ENCODE measurements at regions not wholly inside any gene's neighbourhood (a gene's known extent, or its start where the extent isn't known, plus 50 kb on each side); places are given as distances from the start of the nearest gene placed in this dataset.

DNA sequence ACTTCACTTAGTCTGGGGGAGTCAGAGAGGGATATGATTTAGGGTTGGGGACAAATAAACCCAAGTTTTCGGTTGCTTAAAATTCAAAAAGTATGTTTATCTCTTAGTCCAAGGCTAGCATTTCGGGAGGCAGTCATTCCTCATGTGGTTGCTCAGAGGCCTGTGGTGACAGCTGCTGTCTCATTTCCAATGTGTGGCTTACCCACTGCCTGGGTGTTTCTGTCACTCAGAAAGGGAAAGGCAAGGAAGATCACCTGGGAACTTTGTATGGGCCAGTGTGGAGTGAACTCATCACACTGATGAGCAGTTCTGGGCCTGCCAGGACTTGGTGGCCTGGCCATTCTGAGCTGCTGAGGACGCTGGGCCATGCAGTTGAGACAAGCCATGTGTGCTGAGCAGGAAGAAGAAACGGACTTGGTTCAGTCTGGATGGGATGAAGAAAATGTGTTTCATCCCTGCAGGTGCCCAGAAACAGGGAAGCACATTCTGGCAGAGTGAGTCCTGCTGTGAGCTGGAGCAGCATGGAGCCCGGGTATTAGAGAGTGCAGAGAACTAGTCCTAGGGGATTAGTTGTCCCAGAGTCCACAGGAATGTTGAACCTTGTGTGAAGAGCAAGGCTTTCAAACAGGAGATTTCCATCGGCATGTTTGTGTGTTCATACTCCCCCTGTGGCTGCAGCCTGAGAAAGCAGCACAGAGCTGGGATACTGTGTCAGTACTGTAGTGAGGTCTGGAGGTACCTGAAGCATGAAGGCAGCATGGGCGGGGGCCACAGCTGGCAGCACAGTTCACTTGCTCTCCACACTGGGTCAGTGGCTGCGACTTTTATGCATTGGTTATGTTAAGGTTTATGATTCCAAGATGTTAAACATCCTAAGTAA, 211.1 kb upstream of the IGFBP3 start:
- intact Hi-C loops (cut with DNase I), result no loop called here
- no peaks in the 10 kb centered on the region for H3K4me1 ChIP-seq
- no peaks in the 10 kb centered on the region for H3K36me3 ChIP-seq
- no peaks in the 10 kb centered on the region for H3K9me3 ChIP-seq
- H3K27ac ChIP-seq, result no peak overlapping the region
- no peak for TF ChIP-seq POLR2A (IDR thresholded peaks at IDR 0.05)
- TF ChIP-seq, protein P1, sequence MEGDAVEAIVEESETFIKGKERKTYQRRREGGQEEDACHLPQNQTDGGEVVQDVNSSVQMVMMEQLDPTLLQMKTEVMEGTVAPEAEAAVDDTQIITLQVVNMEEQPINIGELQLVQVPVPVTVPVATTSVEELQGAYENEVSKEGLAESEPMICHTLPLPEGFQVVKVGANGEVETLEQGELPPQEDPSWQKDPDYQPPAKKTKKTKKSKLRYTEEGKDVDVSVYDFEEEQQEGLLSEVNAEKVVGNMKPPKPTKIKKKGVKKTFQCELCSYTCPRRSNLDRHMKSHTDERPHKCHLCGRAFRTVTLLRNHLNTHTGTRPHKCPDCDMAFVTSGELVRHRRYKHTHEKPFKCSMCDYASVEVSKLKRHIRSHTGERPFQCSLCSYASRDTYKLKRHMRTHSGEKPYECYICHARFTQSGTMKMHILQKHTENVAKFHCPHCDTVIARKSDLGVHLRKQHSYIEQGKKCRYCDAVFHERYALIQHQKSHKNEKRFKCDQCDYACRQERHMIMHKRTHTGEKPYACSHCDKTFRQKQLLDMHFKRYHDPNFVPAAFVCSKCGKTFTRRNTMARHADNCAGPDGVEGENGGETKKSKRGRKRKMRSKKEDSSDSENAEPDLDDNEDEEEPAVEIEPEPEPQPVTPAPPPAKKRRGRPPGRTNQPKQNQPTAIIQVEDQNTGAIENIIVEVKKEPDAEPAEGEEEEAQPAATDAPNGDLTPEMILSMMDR (IDR thresholded peaks at IDR 0.05), result peak in 3 of 6 experiments; percentile 33 to 54 (median 38)
- 56 to 60% methylated on average over 7 to 8 of the region's 8 CpGs for WGBS, 2 donors
- no peak overlapping the region for H3K4me3 ChIP-seq (replicated peaks in 1 of 3)
- H3K27me3 ChIP-seq, result no peaks in the 10 kb centered on the region
- peak; percentile 47 to 61 for DNase-seq

DNA sequence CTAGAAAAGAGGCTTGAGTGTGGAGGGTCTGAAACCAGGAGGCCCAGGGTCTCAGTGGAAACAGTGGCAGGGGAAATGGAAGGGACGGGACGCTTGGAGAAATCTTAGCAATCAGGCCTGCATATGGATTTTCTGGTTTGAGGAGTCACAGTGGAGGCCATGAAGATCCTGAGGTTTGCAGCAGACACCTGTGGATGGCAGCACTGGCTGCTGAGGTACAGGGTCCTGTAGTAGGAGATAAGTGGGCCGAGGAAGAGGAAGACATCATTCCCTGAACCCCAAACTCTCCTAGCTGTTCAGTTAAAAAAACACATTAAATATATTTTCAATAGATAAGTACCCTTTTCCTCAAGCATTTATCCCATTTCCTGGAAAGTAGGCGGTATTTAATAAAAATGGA, 208.8 kb upstream of the IGFBP3 start:
- intact Hi-C loops (cut with DNase I), result no loop called here
- 85 to 92% methylated on average over 4 of the region's 4 CpGs for WGBS, 2 donors
- TF ChIP-seq POLR2A (IDR thresholded peaks at IDR 0.05), result no peak
- TF ChIP-seq, protein P1 (IDR thresholded peaks at IDR 0.05), result peak in 1 of 6 experiments; percentile 45
- DNase-seq, result no peak
- no peaks in the 10 kb centered on the region for H3K4me1 ChIP-seq
- H3K4me3 ChIP-seq (replicated peaks in 1 of 3), result no peak overlapping the region
- no peak overlapping the region for H3K27ac ChIP-seq
- H3K9me3 ChIP-seq, result no peaks in the 10 kb centered on the region
- no peaks in the 10 kb centered on the region for H3K36me3 ChIP-seq
- no peaks in the 10 kb centered on the region for H3K27me3 ChIP-seq

DNA sequence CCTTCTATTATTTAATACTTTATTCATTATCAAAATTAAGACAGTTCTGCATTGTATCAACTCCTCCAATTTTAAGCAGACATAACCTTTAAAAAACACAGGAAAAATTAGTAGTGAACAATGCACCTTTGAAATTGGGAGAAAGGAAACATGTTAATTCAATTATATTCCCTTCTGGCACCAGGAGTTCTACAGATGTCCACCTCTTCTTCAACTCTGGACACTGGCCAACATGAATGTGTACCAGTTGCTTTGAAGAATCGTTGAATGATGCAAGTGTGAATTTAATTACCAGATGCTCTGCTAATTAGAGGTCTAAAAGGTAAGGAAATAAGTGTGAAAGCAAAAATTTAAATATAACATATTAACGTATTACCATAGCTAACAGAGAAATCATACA, 206.7 kb upstream of the IGFBP3 start:
- no peak overlapping the region for H3K4me3 ChIP-seq (replicated peaks in 1 of 3)
- intact Hi-C loops (cut with DNase I), result no loop called here
- no peak for DNase-seq
- H3K4me1 ChIP-seq, result no peaks in the 10 kb centered on the region
- no peak overlapping the region for H3K27ac ChIP-seq
- WGBS, 2 donors, result 73 to 74% methylated on average over 2 of the region's 2 CpGs
- H3K9me3 ChIP-seq, result no peaks in the 10 kb centered on the region
- TF ChIP-seq, protein P1 (IDR thresholded peaks at IDR 0.05), result no peak
- no peak for TF ChIP-seq POLR2A (IDR thresholded peaks at IDR 0.05)
- no peaks in the 10 kb centered on the region for H3K27me3 ChIP-seq
- H3K36me3 ChIP-seq, result no peaks in the 10 kb centered on the region

DNA sequence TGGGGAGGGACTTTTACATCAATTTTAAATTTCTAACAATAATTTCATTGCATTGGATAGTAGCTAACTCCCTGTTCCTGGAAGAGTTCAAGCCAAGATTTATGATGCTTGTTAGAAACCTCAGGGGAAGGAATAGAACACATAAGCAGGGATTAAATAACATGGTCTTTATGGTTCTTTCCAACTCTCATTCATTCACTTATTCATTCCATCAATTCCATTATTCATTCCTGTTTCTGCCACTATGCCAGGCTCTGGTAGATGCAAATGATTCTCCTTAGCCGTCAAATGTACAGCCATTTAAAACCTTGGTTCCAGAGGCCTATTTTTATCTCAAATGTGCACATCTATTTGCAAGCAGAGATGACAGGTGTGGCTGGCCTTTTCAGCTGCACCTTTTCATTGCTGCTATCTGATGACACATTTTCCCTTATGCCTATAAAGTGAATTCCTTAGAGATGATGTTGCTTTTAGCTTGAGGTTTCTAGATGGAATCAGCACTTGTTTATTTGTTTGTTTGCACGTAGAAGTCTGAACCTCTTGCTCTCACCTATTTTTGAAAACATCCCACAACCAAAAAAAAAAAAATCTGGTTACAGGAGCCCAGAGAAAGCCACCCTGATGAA, 205.7 kb upstream of the IGFBP3 start:
- TF ChIP-seq, protein P1 (IDR thresholded peaks at IDR 0.05), result no peak
- no peak for TF ChIP-seq POLR2A (IDR thresholded peaks at IDR 0.05)
- no peak for DNase-seq
- Histone ChIP-seq H3K27ac (no peak overlapping the region), H3K4me3 (replicated peaks in 1 of 3) (no peak overlapping the region), H3K36me3 (no peaks in the 10 kb centered on the region), H3K9me3 (no peaks in the 10 kb centered on the region), H3K4me1 (no peaks in the 10 kb centered on the region), H3K27me3 (no peaks in the 10 kb centered on the region)
- intact Hi-C loops (cut with DNase I), result no loop called here
- WGBS, 2 donors, result 81 to 93% methylated on average over 2 of the region's 2 CpGs

DNA sequence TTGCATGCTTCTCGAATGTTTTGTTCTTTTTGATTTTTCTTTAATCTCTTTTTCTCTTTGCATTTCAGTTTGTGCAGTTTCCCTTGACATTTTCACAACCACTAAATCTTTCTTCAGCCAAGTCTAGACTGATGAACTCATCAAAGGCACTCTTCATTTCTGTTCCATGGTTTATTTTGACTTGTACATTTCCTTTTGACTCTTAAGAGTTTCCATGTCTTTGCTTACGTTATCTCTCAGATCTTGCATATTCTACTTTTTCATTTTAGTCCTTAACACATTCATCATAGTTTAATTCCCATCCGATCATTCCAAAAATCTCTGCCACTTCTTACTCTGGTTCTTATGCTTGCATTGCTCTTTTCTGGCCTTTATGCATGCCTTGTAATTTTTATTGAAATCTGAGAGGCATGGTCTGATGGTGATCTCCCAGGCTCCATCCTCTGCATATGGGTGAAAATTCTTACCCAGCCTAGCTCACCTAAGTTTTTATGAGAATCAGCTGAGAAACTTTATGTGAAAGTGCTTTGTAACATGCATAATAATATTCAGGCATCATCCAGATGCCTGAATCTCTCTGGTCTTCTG, 202.8 kb upstream of the IGFBP3 start:
- H3K27me3 ChIP-seq, result no peaks in the 10 kb centered on the region
- intact Hi-C loops (cut with DNase I), result no loop called here
- H3K4me3 ChIP-seq (replicated peaks in 1 of 3), result no peak overlapping the region
- DNase-seq, result no peak
- H3K27ac ChIP-seq, result no peak overlapping the region
- WGBS, 2 donors, result 89 to 90% methylated on average over 3 of the region's 3 CpGs
- no peaks in the 10 kb centered on the region for H3K9me3 ChIP-seq
- no peak for TF ChIP-seq POLR2A (IDR thresholded peaks at IDR 0.05)
- TF ChIP-seq, protein P1 (IDR thresholded peaks at IDR 0.05), result no peak
- no peaks in the 10 kb centered on the region for H3K4me1 ChIP-seq
- H3K36me3 ChIP-seq, result no peaks in the 10 kb centered on the region

Measured in thyroid gland (tissue), 4 donors.